ENCODE measurements at regions not wholly inside any gene's neighbourhood (a gene's known extent, or its start where the extent isn't known, plus 50 kb on each side); places are given as distances from the start of the nearest gene placed in this dataset.
"Not testable (repeated sequence)": the region's sequence is repeated elsewhere in the genome, so short reads cannot be mapped to it uniquely, and the experiment has no call there.

GRCh38 chr6:86285876-86286275 is 643.2 kb upstream of the SYNCRIP start:
- peaks cover 3% of the 10 kb centered on the region for H3K27me3 Mint-ChIP-seq (ENCODE audit: low read depth, poor library complexity)
- H3K4me3 Mint-ChIP-seq: no peak overlapping the region
- H3K36me3 Mint-ChIP-seq (ENCODE audit: low read depth): no peaks in the 10 kb centered on the region
- peaks cover 5% of the 10 kb centered on the region for H3K4me1 Mint-ChIP-seq
- H3K27ac Mint-ChIP-seq: no peak overlapping the region
- DNase-seq: no peak
- H3K9me3 Mint-ChIP-seq: peaks cover 41% of the 10 kb centered on the region
- no peak for TF ChIP-seq CTCF (IDR thresholded peaks at IDR 0.05)

- DNase-seq; H3K36me3 Mint-ChIP-seq (ENCODE audit: low read depth); H3K4me3 Mint-ChIP-seq; H3K27ac Mint-ChIP-seq; H3K4me1 Mint-ChIP-seq; H3K27me3 Mint-ChIP-seq (ENCODE audit: low read depth, poor library complexity): not testable (repeated sequence)
- H3K9me3 Mint-ChIP-seq: peaks cover 45% of the 10 kb centered on the region
These were observed 642.3 kb upstream of the SYNCRIP start for GRCh38 chr6:86284809-86285480.

GRCh38 chr6:86283596-86283995 is 640.9 kb upstream of the SYNCRIP start:
- not testable (repeated sequence) for H3K36me3 Mint-ChIP-seq (ENCODE audit: low read depth); DNase-seq; H3K27me3 Mint-ChIP-seq (ENCODE audit: low read depth, poor library complexity); H3K27ac Mint-ChIP-seq; H3K4me1 Mint-ChIP-seq; H3K4me3 Mint-ChIP-seq
- H3K9me3 Mint-ChIP-seq: peaks cover 47% of the 10 kb centered on the region

- Mint-ChIP-seq H3K36me3 (ENCODE audit: low read depth) (no peaks in the 10 kb centered on the region), H3K27ac (no peak overlapping the region), H3K4me3 (no peak overlapping the region), H3K27me3 (ENCODE audit: low read depth, poor library complexity) (no peaks in the 10 kb centered on the region), H3K9me3 (peaks cover 9% of the 10 kb centered on the region), H3K4me1 (no peaks in the 10 kb centered on the region)
- DNase-seq: no peak
- no peak for TF ChIP-seq CTCF (IDR thresholded peaks at IDR 0.05)
These were observed 633.4 kb upstream of the SYNCRIP start for GRCh38 chr6:86276056-86276455.

- H3K4me3 Mint-ChIP-seq: no peak overlapping the region
- TF ChIP-seq CTCF (IDR thresholded peaks at IDR 0.05): no peak
- no peaks in the 10 kb centered on the region for H3K4me1 Mint-ChIP-seq
- no peak for DNase-seq
- H3K27me3 Mint-ChIP-seq (ENCODE audit: low read depth, poor library complexity): peaks cover 3% of the 10 kb centered on the region
- no peaks in the 10 kb centered on the region for H3K36me3 Mint-ChIP-seq (ENCODE audit: low read depth)
- no peak overlapping the region for H3K27ac Mint-ChIP-seq
- H3K9me3 Mint-ChIP-seq: peaks cover 3% of the 10 kb centered on the region
These were observed 631.2 kb upstream of the SYNCRIP start for GRCh38 chr6:86273936-86274335.

- TF ChIP-seq CTCF (IDR thresholded peaks at IDR 0.05): no peak
- no peak overlapping the region for H3K27ac Mint-ChIP-seq
- peaks cover 15% of the 10 kb centered on the region for H3K27me3 Mint-ChIP-seq (ENCODE audit: low read depth, poor library complexity)
- no peak overlapping the region for H3K4me3 Mint-ChIP-seq
- H3K9me3 Mint-ChIP-seq: peaks cover 4% of the 10 kb centered on the region
- H3K4me1 Mint-ChIP-seq: no peaks in the 10 kb centered on the region
- no peak for DNase-seq
- no peaks in the 10 kb centered on the region for H3K36me3 Mint-ChIP-seq (ENCODE audit: low read depth)
These were observed 614.0 kb upstream of the SYNCRIP start for GRCh38 chr6:86256615-86257187.

GRCh38 chr6:86255973-86256372 is 613.3 kb upstream of the SYNCRIP start:
- TF ChIP-seq CTCF (IDR thresholded peaks at IDR 0.05): no peak
- H3K9me3 Mint-ChIP-seq: peaks cover 4% of the 10 kb centered on the region

More at GRCh38 chr6:86255973-86256372, 613.3 kb upstream of the SYNCRIP start:
- H3K4me1 Mint-ChIP-seq: no peaks in the 10 kb centered on the region
- H3K27ac Mint-ChIP-seq: no peak overlapping the region
- no peak for DNase-seq
- peaks cover 15% of the 10 kb centered on the region for H3K27me3 Mint-ChIP-seq (ENCODE audit: low read depth, poor library complexity)
- no peak overlapping the region for H3K4me3 Mint-ChIP-seq
- H3K36me3 Mint-ChIP-seq (ENCODE audit: low read depth): no peaks in the 10 kb centered on the region
